ENCODE measurements at regions not wholly inside any gene's neighbourhood (a gene's known extent, or its start where the extent isn't known, plus 50 kb on each side); places are given as distances from the start of the nearest gene placed in this dataset.

DNA sequence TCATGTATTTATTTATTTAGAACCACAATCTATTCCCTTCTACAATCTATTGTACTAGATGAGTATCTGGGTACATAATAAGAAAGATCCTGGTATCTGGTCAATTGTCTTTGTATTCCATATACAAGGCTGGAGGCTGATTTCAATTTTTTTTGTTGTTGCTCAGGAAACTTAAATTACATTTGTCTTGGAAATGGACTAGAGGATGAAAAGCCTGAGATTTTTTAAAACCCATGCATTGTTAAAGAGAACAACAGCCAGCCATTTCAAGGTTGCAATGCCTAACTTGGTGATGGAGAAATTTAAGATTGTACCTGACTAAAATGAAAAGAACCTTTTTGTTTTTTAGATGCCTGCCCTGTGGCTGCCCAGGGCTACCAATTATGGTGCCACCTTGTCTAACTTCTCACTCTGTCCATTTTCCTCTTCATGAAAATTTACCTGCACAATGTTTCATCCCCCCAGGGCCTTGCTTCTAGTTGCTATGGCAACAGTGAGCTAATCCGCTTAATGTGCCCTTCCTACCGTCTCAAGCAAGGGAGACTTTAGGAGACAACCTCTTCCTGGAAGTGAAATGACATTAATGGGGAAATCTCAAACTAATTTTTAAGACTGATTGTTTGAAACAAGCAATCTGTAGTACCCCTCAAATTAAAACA, 203.7 kb upstream of the PHYHIPL start:
- no peak overlapping the region for H3K4me3 Mint-ChIP-seq
- no peaks in the 10 kb centered on the region for H3K36me3 Mint-ChIP-seq (ENCODE audit: low read depth)
- H3K9me3 Mint-ChIP-seq = peaks cover 5% of the 10 kb centered on the region
- TF ChIP-seq, protein P1, sequence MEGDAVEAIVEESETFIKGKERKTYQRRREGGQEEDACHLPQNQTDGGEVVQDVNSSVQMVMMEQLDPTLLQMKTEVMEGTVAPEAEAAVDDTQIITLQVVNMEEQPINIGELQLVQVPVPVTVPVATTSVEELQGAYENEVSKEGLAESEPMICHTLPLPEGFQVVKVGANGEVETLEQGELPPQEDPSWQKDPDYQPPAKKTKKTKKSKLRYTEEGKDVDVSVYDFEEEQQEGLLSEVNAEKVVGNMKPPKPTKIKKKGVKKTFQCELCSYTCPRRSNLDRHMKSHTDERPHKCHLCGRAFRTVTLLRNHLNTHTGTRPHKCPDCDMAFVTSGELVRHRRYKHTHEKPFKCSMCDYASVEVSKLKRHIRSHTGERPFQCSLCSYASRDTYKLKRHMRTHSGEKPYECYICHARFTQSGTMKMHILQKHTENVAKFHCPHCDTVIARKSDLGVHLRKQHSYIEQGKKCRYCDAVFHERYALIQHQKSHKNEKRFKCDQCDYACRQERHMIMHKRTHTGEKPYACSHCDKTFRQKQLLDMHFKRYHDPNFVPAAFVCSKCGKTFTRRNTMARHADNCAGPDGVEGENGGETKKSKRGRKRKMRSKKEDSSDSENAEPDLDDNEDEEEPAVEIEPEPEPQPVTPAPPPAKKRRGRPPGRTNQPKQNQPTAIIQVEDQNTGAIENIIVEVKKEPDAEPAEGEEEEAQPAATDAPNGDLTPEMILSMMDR (IDR thresholded peaks at IDR 0.05) = no peak
- H3K4me1 Mint-ChIP-seq = peaks cover 19% of the 10 kb centered on the region
- peaks cover 12% of the 10 kb centered on the region for H3K27me3 Mint-ChIP-seq (ENCODE audit: low read depth, poor library complexity)
- DNase-seq = no peak
- H3K27ac Mint-ChIP-seq = no peak overlapping the region

DNA sequence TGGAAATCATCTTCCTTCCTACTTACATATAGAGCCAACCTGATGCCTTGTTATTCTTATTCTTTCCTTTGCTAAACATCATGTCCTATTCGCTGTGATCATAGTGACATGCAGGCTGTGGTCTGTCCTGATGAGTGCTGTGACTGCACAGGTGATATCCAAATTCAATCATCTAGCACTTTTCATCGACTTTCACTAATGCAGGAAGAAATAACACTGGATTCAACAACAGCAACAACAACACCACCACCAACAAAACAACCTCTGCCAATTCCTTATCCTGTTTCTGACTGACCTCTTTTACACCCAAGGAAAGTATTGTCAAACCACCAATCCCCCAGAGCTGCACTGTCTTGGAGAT, 203.2 kb upstream of the PHYHIPL start:
- Mint-ChIP-seq H3K9me3 (peaks cover 5% of the 10 kb centered on the region), H3K27ac (no peak overlapping the region), H3K27me3 (ENCODE audit: low read depth, poor library complexity) (peaks cover 10% of the 10 kb centered on the region), H3K36me3 (ENCODE audit: low read depth) (no peaks in the 10 kb centered on the region), H3K4me1 (peaks cover 14% of the 10 kb centered on the region), H3K4me3 (no peak overlapping the region)
- TF ChIP-seq, protein P1 (IDR thresholded peaks at IDR 0.05) = no peak
- DNase-seq = no peak

DNA sequence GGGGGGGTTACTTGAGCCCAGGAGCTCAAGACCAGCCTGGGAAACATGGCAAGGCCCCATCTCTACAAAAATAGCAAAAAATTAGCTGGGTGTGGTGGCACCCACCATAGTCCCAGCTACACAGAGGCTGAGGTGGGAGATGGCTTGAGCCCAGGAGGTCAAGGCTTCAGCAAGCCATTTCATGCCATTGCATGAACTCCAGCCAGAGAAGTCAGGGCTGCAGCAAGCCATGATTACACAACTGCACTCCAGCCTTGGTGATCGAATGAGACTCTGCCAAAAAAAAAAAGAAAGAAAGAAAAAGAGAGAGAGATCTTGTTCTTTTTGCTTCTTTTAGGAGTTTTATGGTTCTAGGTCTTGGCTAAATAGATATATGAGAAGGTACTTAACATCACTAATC, 200.2 kb upstream of the PHYHIPL start:
- Mint-ChIP-seq H3K36me3 (ENCODE audit: low read depth) (no peaks in the 10 kb centered on the region), H3K9me3 (no peaks in the 10 kb centered on the region), H3K27ac (no peak overlapping the region), H3K4me1 (peaks cover 23% of the 10 kb centered on the region), H3K27me3 (ENCODE audit: low read depth, poor library complexity) (peaks cover 6% of the 10 kb centered on the region), H3K4me3 (no peak overlapping the region)
- no peak for DNase-seq
- TF ChIP-seq, protein P1 (IDR thresholded peaks at IDR 0.05) = no peak

DNA sequence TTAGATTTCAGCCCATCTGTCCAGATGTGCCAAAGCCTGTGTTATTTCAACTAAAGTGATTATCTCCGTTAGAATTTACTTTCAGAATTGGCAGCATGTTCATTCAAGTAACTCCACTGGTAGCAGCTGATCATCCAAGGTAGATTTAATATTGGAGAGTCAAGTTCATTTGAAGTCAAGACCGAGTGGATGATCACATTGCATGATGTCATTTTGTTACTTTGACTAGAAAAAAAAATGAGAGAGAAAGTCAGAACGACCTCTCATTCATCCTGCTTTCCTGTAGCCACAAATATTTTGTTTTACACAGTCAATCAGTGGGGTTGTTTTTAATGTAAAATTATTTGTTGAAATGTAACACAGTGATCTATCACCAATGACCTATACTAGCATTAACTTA, 196.7 kb upstream of the PHYHIPL start:
- Mint-ChIP-seq H3K36me3 (ENCODE audit: low read depth) (no peaks in the 10 kb centered on the region), H3K4me3 (no peak overlapping the region), H3K9me3 (no peaks in the 10 kb centered on the region), H3K27me3 (ENCODE audit: low read depth, poor library complexity) (peaks cover 3% of the 10 kb centered on the region), H3K4me1 (peaks cover 30% of the 10 kb centered on the region), H3K27ac (no peak overlapping the region)
- TF ChIP-seq, protein P1 (IDR thresholded peaks at IDR 0.05) = no peak
- no peak for DNase-seq

DNA sequence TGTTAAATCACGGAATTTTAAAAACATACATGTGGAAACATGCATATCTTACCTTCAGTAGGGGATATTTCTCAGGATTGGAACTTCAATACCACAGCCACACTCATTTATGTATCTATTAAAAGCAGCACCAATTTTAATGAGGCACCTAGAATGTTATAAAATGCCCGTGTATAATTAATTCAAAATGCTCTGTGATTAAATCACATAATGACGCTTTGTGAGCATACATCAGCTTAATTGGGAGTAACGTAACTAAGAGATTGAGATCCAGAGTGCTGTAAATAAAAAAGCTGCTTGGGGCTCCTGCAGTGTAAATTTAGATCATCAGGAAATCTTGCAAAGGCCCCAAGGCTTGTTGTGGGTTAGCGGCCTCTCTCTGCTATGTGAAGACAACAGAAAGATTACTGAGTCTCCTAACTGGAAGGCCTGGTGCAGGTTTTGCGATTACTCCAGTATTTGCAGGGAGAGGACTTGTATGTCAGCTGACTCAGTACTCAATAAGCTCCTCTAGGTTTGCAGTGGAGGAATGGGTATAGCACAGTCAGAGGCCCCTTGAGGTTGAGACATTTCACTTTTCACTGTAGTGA, 195.5 kb upstream of the PHYHIPL start:
- Mint-ChIP-seq H3K4me1 (peaks cover 30% of the 10 kb centered on the region), H3K9me3 (no peaks in the 10 kb centered on the region), H3K27ac (no peak overlapping the region), H3K4me3 (no peak overlapping the region), H3K36me3 (ENCODE audit: low read depth) (no peaks in the 10 kb centered on the region), H3K27me3 (ENCODE audit: low read depth, poor library complexity) (peaks cover 3% of the 10 kb centered on the region)
- TF ChIP-seq, protein P1 (IDR thresholded peaks at IDR 0.05) = no peak
- no peak for DNase-seq

DNA sequence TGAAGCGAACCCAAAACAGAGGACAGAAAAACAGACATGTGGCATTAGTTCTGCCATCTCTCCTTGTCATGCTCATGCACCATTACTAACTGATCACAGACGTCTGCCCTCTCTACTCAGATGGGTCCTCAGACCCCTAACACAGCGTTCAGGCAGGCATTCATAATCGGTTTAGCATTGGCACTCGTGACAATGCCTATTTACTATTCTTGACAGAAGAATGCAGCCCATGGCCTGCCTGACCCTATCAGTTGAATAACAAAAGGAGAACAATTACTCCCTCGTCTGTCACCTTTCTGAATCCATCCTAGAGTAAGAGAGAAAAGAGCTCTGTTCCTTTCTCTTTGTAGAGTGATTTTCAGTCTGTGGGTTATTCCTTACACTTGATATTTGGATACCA, 194.6 kb upstream of the PHYHIPL start:
- peaks cover 3% of the 10 kb centered on the region for H3K27me3 Mint-ChIP-seq (ENCODE audit: low read depth, poor library complexity)
- H3K9me3 Mint-ChIP-seq = no peaks in the 10 kb centered on the region
- TF ChIP-seq, protein P1 (IDR thresholded peaks at IDR 0.05) = no peak
- DNase-seq = no peak
- H3K27ac Mint-ChIP-seq = no peak overlapping the region
- no peak overlapping the region for H3K4me3 Mint-ChIP-seq
- H3K36me3 Mint-ChIP-seq (ENCODE audit: low read depth) = no peaks in the 10 kb centered on the region
- H3K4me1 Mint-ChIP-seq = peaks cover 36% of the 10 kb centered on the region
